ENCODE measurements at regions not wholly inside any gene's neighbourhood (a gene's known extent, or its start where the extent isn't known, plus 50 kb on each side); places are given as distances from the start of the nearest gene placed in this dataset.

DNA sequence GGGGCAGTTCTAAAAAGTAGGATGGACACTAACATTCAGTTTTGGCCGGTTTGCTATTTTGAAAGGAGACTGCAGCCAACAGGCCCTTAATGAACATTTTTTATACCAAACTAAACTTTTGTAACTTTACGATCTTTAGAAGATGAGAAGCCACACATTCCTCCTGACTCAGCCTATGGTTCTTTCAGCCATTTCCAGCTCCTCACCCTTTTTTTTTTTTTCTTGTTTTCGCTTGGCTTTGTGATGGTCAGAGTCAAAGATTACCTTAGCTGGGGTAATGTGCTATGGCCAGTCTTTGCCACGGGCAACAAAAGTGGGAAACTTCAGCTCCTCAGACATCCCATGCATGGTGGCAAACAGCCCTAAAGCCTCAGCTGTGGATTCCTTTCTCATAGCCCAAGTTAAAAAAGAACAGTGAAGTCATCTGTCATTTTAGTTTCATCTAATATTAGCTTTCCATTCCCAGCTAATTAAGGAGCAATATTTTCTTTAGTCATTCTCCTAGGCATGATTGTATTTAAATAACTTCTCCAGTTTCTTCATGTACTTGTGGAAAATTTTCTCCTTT, 368.7 kb downstream of the MFSD1 start:
- DNase-seq: no peak

DNA sequence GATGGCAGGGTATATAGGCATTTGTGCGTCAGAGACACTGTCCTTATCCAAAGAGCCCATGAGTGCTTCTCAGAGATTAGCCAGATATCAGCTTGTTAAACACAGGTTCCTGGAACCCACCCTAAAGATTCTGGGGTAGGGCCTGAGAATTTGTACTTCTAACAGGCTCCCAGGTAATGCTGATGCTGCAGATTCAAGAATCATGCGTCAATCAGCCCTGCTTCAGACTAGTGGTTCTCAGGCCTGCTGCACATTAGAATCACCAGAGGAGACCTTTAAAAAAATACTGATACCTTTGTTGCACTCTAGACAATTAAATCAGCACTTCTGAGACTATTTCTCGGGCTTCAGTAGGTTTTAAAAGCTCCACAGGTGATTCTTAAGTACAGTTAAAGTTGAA, 369.5 kb downstream of the MFSD1 start:
- no peak for DNase-seq

DNA sequence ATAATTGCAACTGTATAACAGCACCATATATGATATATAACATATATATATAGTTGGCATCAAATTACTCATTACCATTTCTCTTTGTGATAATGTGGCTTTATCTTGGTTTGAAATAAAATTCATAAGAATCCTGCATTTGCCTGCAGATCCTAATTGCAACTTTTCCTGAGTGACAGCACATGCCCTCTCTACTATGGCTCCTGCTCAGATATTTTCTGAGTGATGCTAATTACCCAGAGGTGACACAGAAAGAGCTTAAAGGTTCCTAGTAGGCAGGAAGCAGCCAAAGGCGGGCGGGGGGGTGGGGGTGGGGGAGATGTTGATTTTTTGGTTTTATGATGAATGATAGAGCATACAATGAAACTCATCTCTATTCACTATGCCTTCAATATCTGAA, 370.6 kb downstream of the MFSD1 start:
- DNase-seq: no peak

DNA sequence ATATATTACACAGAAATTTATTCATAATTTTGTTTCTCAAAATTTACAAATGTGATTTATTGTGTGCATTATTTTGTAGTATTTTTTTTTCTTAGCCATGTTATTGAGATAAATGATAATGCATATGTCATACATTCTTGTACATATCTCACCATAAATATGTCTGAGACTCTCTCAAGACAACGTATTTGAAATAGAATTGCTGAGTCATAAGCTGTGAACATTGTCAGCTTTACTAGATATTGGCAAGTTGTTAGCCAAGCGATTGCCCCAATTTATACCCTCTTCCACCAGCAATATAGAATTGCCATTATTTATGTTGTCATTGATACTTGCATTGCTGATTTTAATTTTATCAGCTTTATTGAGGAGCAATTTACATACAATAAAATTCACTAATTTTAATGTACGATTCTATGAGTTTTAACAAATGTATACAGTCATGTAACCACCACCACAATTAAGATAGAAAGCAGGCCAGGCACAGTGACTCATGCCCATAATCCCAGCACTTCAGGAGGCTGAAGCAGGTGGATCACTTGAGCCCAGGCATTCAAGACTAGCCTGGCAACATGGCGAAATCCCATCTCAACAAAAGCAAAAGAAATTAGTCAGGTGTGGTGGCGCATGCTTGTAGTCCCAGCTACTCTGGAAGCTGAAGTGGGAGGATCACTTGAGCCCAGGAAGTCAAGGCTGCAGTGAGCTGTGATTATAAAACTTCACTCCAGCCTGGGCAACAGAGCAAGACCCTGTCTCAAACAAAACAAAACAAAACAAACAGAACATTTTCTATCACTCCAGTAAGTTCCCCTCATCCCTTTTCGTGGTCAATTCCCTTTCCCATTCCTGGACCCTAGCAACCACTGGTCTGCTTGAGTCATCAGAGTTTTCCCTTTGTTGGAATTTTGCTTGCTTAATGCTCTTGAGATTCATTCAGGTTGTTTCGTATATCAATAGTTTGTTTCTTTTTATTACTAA, 373.1 kb downstream of the MFSD1 start:
- DNase-seq: no peak

DNA sequence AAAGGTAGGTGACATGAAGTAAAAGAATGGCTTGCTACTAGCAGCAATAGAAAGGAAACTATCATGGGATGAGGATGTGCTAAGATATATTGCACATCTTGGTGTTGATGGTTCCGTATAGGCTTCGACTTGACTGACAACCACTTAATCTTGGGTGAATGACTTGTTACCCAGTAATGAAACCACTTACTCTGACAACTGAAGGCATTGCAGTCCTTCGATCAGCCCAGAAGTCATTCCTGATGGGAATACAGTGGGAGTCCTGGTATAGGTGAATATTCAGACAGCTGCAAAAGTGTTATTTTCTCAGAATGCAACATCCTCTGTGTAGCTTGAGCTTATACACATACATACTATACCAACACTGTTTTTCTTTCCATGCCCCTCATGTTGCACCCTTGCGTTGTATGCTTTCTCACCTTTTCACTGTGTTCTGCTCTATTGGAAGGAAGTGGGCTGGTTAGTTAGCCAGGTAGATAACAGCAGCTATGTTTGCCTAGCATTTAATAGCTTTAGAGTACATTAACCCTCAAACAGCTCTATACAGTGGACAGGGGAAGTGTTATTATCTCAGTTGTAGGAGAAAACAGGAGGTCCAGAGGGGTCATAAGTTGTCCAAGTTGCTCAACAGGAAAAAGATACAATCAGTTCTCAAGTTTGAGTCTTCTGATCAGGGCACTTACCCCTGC, 376.5 kb downstream of the MFSD1 start:
- no peak for DNase-seq

DNA sequence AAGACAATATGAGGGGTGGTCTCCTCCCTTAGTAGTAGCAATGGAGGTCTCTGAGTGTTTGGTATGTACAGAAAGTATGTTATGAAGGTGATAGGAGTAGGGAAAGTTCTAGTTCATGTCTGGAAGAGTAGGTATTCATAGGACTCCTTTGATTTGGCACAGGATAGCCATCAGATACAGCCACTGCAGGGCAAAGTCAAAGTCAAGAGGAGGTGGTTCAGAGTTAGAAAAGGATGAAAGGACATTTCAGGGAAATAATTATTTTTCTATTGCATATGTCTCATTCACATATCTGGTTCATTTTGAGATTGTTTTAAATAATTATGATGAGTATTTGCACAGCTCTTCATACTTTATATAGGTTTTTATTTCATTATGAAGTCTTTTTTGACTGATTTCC, 381.1 kb downstream of the MFSD1 start:
- no peak for DNase-seq

DNA sequence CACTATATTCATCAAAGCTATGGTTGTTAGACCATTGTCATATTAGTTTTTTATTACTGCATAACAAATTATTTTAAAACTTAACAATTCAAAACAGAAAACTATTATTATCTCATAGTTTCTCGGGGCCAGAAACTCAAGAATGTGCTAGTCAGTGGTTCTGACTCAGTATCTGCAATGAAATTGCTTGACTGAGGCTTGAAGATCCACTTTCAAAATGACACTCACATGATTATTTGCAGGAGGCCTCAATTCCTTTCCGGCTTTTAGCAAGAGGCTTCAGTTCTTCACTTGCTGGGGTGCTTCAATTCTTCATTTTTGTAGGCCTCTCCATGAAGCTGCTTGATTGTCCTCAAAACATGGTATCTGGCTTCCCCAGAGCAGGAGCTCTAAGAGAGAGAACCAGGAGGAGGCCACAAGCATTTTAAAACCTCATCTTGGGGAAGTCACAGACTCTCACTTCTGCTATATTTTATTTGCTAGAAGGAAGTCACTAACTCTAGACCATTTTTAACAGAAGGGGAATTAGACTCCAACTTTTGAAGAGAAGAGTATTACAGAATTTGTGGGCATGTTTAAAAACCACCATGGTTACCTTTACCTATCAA, 383.7 kb downstream of the MFSD1 start:
- DNase-seq: no peak

DNA sequence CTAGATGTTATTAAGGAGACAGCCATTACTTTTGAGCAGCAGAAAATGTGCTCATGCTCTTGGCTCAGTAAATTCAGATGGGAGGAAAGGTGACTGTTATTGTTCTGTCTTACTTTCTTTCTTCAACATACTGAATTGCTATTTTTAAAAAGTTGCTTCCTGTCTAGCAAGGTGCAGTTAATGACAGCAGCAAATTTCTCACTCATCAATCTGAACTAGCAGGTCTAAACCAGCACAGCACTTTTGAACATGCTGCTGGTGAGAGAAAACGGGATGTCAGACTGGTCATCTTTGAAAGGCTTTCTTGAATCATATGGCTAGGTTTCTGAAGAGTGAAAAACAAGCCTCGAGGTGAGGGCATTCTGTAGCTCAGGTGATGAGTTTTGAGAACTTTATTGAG, 384.7 kb downstream of the MFSD1 start:
- no peak for DNase-seq

DNA sequence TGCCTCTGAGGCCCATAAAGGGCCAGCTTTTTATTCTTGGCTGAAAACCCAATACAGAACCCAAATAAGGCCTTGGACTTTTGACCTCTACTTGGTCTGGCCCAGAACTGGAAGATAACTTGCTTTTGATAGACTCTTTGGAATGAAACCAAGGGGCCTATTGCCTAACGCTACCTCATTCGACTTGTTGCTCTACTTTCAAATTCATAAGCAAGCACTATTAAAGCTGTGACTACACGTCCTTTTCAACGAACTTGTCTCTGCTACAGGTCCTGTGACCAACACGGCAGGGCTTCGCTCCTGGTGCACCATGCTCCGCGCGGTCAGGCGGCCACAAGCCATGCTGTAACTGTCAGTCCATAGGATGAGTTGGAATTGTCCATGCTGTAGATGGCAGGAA, 385.4 kb downstream of the MFSD1 start:
- no peak for DNase-seq

DNA sequence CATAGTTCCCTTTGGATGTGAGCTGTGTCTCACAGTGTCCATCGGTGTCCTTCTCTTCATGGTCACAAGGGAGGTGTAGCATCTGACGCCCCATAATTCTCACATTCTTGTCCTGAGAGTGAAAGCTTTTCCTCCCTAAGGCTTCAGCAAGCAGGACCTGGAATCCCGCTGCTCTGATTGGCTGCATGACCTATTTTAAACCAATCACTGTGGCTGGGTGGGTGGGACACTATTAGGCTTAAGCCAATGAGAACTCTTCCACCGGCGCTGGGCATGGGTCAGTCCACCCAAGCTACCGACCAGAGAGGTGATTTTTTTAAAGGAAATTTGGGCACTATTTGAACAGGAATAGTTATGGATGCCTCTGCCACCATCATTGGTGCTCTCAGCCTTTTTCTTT, 385.9 kb downstream of the MFSD1 start:
- DNase-seq: no peak

DNA sequence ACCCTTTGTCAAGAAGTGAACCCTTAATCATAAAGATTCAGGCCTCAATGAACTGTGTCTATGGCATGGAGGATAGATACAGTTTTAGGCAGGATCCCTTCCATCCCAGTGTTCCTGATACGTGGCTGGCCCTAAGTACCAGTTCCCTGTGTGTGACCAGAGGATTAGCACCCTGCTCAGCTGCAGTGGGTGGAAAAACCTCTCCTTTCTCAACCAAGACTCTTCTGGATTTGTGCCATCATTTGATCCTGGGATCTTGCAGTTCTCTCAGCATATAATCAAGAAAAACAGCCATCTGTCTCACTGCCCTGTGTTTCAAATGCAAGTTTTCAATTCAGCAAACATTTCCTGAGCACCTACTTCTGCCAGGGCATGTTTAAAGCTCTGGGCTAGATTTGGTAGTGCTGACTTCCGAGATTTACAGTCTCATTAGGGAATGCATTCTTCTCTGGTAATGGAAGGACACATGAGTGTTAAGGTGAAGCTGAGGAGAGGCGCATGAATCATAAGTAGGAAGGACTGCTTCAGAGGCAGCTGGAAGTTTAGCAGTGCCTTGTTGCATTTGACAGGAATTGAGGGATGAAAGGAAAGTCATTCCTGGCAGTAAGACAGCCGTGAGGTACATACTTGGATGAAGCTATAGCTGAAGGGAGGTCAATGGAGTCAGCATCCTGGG, 388.3 kb downstream of the MFSD1 start:
- DNase-seq: no peak

DNA sequence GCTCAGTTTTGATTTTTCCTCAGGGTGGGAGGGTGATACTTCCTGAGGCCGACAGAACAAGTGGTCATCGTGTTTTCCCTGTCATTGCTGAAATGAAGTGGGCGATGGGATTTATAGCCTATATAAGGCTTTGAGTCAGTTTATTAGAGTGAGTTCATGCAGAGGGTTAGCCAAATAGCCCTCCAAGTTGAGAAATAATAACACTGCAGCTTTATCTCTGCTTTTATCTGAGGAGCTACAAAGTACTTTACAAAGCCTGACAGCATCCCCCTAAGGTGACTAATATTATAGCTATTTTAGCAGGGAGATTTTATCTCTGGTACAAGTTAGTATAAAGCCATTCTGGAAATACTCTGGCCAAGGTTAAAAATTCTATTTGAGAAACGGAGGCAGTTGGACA, 389.6 kb downstream of the MFSD1 start:
- no peak for DNase-seq

DNA sequence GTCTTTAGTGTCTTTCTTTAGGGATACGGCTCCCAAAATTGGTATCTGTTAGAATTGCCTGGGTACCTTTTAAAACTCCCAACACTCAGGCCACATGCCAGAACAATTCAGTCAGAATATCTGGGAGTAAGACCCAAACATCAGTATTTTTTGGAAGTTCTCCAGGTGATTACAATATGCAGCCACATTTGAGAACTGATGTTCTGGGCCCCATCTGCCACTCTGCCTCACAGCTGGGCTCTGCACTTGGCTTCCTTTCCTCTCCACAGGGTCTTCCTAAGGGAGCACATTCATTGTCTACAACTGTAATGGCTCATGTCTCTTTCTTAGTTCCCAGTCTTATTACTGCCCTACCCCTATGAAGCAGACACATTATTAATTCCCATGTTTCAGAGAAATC, 394.5 kb downstream of the MFSD1 start:
- DNase-seq: no peak

DNA sequence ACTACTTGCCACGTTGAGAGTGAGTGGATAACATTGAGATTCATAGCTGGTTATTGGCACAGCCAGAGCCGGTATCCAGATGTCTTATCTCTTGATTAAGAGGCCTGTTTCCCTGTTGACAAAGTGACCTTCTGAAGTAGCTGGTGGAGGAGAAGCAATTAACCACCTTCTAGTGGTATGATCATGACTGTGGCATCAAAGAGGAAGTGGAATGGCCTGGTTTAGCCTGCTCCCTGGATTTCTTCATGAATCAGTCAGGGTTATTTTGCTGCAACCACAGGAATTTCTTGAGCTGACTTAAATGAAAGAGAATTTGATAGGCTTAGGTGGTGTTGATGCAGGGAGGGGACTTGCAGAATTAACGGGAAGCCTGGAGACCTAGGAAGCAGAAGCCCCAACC, 398.3 kb downstream of the MFSD1 start:
- DNase-seq: no peak

DNA sequence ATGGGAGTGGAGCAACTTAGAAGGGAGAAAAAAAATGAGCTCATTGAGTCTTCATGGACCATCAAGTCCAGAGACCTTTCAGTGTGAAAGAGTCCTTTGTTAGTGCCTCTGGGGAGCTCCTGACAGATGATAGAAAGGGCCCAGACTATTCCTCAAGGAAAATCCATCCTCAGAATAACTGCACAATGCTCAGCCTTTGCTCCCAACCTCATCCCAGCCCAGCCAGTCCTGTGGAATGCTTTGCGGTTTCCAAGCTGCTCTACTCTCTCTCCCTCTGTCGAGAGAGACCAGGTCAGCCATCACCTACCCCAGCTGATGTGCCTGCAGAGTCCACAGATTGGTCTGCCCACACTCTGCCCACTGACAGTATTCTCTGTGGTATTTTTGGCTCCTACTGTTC, 406.2 kb downstream of the MFSD1 start:
- no peak for DNase-seq

DNA sequence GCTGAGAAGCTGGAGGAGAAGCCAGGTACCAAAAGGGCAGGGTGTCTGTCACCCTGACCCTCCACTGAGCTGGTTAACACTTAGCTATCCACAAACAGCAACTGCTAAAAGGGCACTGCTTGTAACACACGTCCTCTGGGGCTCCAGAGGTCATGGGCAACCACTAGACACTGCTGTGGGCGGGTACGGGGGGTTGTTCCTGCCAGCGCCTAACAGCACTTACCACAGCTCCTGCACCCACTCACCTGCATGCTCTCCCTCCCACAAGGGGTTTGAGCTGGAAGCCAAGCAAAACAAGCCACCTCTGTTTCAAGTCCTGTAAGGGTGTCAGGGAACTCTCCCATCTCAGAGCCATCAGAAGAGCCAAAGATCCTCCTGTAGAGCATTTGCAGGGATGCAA, 407.6 kb downstream of the MFSD1 start:
- DNase-seq: no peak

DNA sequence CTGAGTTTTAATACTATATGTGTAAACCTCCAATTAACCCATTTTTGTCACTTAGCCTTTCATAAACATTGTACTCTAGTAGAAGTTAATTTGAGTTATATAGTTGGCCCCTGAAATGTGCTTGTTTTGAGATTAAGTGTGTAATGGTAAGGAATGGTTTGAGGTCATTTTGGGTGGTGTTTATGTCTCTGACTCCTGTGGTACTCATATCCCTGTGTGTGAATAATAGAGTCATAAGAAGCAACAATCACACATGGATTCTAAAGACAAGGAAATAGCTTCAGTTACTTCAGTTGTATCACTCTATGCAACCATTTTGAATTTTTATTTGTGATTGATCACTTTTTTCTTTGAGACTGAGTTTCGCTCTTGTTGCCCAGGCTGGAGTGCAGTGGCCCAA, 408.5 kb downstream of the MFSD1 start:
- no peak for DNase-seq

DNA sequence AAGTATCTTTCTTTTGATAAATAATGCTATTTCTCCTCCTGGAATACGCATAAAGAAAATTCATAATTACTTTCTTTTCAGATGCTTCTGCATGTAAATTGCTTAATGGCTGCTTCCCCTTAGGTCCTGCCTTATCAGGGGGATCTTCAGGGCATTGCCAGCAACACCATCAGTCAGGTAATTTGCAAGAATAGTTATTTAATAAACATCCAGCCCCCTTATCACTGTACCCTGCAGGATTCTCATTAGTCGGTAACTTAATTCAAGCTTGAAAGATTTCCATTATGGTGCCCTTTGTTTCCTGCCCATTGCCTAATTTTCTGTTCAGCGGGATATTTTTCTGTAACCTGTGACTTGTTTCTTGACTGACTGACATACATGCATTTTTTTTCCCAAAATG, 414.5 kb downstream of the MFSD1 start:
- no peak for DNase-seq

DNA sequence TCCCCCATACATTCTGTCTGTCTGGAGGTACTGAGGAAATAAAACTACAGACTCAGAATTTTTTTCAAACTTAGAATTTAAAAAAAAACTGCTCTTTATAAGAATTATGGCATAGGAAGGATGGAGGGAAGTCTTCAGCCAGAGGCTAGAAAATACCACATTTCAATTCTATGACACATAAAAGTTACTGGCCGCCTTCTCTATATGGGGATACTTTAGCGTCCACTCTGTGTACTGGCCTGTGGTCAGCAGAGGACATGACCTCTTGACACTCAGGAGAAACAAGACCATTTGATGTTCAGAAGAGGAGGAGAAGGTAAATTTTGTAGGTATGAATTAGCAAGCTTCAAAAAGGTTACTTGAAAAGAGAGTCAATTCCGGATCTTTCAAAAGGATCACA, 417.4 kb downstream of the MFSD1 start:
- no peak for DNase-seq

DNA sequence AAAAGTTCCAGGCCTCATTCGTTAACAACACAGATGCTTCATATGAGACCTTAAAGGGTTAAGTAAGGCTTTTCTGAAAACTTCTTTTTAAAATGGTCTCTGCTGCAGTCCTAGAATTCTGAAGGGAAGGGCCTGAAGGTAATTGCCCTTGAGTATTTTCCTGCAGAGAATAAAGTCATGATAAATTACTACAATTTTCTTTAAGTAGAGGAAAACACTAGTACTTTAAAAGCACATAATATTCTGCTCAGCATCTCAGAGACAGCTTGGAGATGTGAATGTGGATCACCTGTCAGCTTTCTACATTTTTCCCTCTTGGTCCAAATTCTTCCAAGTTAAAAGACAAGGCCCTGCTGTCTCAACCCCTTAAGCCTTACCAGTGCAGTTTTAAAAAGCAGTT, 419.5 kb downstream of the MFSD1 start:
- no peak for DNase-seq

DNA sequence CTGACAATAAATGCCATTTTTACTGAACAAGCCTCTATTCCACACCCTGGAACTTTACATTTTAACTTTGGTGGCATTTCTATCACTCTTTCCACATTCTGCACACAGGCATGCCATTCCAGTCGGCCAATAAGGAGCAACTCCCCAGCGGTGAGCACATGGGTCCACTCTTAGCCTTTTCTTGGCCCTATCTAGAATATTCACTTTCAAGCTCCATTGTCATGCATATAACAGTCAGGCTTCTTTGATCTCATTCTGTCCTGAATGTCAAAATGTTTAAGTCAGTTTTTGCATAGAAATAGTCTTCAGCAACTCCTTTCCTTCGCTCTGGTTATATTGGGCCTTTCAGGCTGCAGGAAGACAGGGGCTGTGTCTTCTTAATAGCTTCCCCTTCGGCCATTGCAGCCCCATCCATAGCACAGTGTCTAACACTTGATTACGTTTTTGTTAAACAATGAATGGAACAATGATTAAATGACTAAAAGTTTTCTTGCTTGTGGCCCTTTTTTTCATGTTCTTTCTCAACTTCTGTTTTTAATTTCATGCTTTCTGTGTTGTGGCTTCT, 427.3 kb downstream of the MFSD1 start:
- no peak for DNase-seq

DNA sequence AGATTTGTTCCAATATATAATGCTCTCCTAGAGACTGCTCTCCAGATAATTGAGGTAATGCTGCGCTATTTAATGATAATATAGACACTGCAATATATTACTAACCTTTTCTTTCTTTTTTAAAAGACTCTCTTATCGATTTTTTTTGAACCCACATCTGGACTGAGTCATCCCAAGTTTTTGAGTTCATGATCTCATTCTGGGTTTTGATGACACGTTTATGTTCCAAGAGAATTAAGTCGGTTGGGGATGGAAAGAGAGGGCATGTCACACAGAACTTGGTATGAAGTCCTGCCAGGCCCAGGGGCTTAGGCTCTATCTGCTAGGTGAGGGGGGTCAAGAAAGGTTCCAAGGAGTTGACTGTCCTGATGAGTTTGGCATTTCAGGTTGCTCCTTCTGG, 431.1 kb downstream of the MFSD1 start:
- DNase-seq: no peak

Data from left kidney (tissue), 1 donor.